ENCODE measurements at regions not wholly inside any gene's neighbourhood (a gene's known extent, or its start where the extent isn't known, plus 50 kb on each side); places are given as distances from the start of the nearest gene placed in this dataset.

GRCh38 chr13:76385586-76385985 is 500.6 kb downstream of the KCTD12 start:
- TF ChIP-seq JUN (IDR thresholded peaks at IDR 0.05; ENCODE audit: borderline replicate concordance, insufficient read depth, insufficient read length, low read depth) (no peak), CTCF (IDR thresholded peaks at IDR 0.05; ENCODE audit: extremely low read depth in 1 of 2, insufficient read depth in 1 of 2, low read depth in 1 of 2, low read length in 2 of 2) (no peak), POLR2A (IDR thresholded peaks at IDR 0.05; ENCODE audit: low read depth, low read length) (no peak), POLR2AphosphoS5 (IDR thresholded peaks at IDR 0.05; ENCODE audit: insufficient read depth, low read depth, low read length) (no peak), MYC (IDR thresholded peaks at IDR 0.05; ENCODE audit: low read depth, low read length) (no peak), EZH2 (IDR thresholded peaks at IDR 0.05; ENCODE audit: borderline replicate concordance, low read depth, low read length, severe bottlenecking) (no peak), FOS (IDR thresholded peaks at IDR 0.05; ENCODE audit: borderline replicate concordance, insufficient read depth, low read length) (no peak), MAX (IDR thresholded peaks at IDR 0.05; ENCODE audit: insufficient read depth, insufficient read length) (no peak)

Measured in endothelial cell of umbilical vein (primary cell).